ENCODE measurements at regions not wholly inside any gene's neighbourhood (a gene's known extent, or its start where the extent isn't known, plus 50 kb on each side); places are given as distances from the start of the nearest gene placed in this dataset.

DNA sequence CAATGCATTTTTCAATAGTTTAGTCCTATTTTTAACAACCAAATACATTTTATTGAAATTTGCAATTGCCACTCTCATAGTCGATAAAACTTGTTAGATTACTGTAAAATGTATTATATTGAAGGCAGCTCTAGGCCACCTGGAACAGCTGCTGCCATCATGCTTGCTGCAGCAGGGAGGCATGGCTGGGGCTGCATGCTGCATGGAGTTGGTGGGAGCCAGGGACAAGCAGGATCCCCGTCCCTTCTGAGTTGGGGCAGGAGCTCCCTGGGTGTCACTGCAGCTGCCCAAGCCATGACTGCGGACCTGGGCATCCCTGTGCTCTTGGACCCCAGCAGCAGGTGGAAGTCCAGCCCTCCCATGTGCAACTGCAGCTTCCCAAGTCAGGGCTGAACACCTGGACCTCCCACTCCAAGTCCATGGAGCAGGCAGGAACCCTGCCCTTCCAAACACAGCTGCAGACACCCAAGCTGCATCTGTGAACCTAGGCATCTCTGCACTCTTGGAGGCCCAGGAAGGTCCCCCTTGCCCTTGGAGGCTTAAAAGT lies 742.0 kb downstream of the ZBBX start:
- TF ChIP-seq, protein P1, sequence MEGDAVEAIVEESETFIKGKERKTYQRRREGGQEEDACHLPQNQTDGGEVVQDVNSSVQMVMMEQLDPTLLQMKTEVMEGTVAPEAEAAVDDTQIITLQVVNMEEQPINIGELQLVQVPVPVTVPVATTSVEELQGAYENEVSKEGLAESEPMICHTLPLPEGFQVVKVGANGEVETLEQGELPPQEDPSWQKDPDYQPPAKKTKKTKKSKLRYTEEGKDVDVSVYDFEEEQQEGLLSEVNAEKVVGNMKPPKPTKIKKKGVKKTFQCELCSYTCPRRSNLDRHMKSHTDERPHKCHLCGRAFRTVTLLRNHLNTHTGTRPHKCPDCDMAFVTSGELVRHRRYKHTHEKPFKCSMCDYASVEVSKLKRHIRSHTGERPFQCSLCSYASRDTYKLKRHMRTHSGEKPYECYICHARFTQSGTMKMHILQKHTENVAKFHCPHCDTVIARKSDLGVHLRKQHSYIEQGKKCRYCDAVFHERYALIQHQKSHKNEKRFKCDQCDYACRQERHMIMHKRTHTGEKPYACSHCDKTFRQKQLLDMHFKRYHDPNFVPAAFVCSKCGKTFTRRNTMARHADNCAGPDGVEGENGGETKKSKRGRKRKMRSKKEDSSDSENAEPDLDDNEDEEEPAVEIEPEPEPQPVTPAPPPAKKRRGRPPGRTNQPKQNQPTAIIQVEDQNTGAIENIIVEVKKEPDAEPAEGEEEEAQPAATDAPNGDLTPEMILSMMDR (conservative IDR thresholded peaks at IDR 0.05), result no peak
- no peak for TF ChIP-seq ZFX (IDR thresholded peaks at IDR 0.05)

All from C4-2B (cell line).